H1 (cell line): ENCODE measurements at regions not wholly inside any gene's neighbourhood (a gene's known extent, or its start where the extent isn't known, plus 50 kb on each side); places are given as distances from the start of the nearest gene placed in this dataset.

Experiments
- CTCF ChIA-PET: fragments of 300-600 bp; sonication (Branson Sonifier 250); formaldehyde crosslinking; loops from one replicate; lab custom pipeline; 2021; ENCODE audit not compliant: partially characterized antibody; lab: Charles Lee
- POLR2A ChIA-PET: fragments of 300-600 bp; sonication (Branson Sonifier 250); formaldehyde crosslinking; loops from one replicate; lab custom pipeline; 2021; ENCODE audit warnings: inconsistent platforms; ENCODE audit not compliant: partially characterized antibody; lab: Charles Lee
- DNase-seq, 2 experiments: peaks; one replicate each; pipeline versions ENCODE4 v3.0.0 to v3.0.0-alpha.2; 2010 to 2022; ENCODE audit warnings: low spot score in 2 of 2, low read depth in 1 of 2, mixed read lengths in 1 of 2
- FAIRE-seq: peaks from 2 replicates; lab custom pipeline; 2011; peaks lifted over from hg19 to GRCh38; lab: Jason Lieb, UNC
- H2AFZ ChIP-seq: 2 replicates; pipeline ENCODE4 v1.8.1; 2012; ENCODE audit warnings: low read length, inconsistent platforms
- H2AK5ac ChIP-seq: 2 replicates; pipeline ENCODE4 v1.6.1; 2013; ENCODE audit warnings: low read depth, low read length
- H2BK120ac ChIP-seq: replicated peaks from 2 replicates; pipeline ENCODE3; 2013; ENCODE audit warnings: low read depth, low read length, inconsistent platforms
- H2BK12ac ChIP-seq: 2 replicates; pipeline ENCODE4 v1.6.1; 2013; ENCODE audit warnings: low read depth, low read length
- H2BK15ac ChIP-seq: 2 replicates; pipeline ENCODE4 v1.6.1; 2013; ENCODE audit warnings: low read length
- H2BK20ac ChIP-seq: 2 replicates; pipeline ENCODE4 v1.6.1; 2013; ENCODE audit warnings: low read length
- H2BK5ac ChIP-seq: 2 replicates; pipeline ENCODE4 v1.6.1; 2013; ENCODE audit warnings: low read depth, low read length
- H3K14ac ChIP-seq: 2 replicates; pipeline ENCODE4 v1.6.1; 2013; ENCODE audit warnings: inconsistent platforms; ENCODE audit not compliant: insufficient read length
- H3K18ac ChIP-seq: 2 replicates; pipeline ENCODE4 v1.6.1; 2013; ENCODE audit warnings: low read length; ENCODE audit errors: extremely low read depth
- H3K23ac ChIP-seq: 2 replicates; pipeline ENCODE4 v1.6.1; 2013; ENCODE audit warnings: inconsistent platforms; ENCODE audit not compliant: insufficient read length
- H3K23me2 ChIP-seq: 2 replicates; pipeline ENCODE4 v1.6.1; 2013; ENCODE audit warnings: low read depth, low read length
- H3K27ac ChIP-seq: 2 replicates; pipeline ENCODE4 v1.6.1; 2011; ENCODE audit warnings: low read depth, low read length, inconsistent platforms
- H3K27me3 ChIP-seq, 4 experiments: replicated peaks in 1 of 4; 1 replicate in 1 of 4; 2 replicates in 3 of 4; pipeline versions ENCODE4 v1.6.1 to v1.8.1; 2011 to 2013; ENCODE audit warnings: low read length in 3 of 4, mild to moderate bottlenecking in 3 of 4, inconsistent platforms in 2 of 4, mixed read lengths in 2 of 4, moderate library complexity in 1 of 4; ENCODE audit not compliant: control insufficient read depth in 3 of 4, insufficient read depth in 3 of 4; ENCODE audit errors: extremely low read depth in 1 of 4
- H3K36me3 ChIP-seq, 4 experiments: 2 replicates each; pipeline versions ENCODE4 v1.6.1 to v1.8.1; 2011 to 2013; ENCODE audit warnings: mild to moderate bottlenecking in 4 of 4, low read length in 3 of 4, moderate library complexity in 2 of 4, control low read depth in 1 of 4, inconsistent platforms in 1 of 4; ENCODE audit not compliant: insufficient read depth in 4 of 4, control insufficient read depth in 2 of 4
- H3K4ac ChIP-seq: replicated peaks from 2 replicates; pipeline ENCODE3; 2013; ENCODE audit warnings: low read length, low read depth, mixed read lengths, inconsistent platforms; ENCODE audit not compliant: insufficient read length
- H3K4me1 ChIP-seq, 4 experiments: replicated peaks in 1 of 4; 1 replicate in 1 of 4; 2 replicates in 3 of 4; pipeline versions ENCODE4 v1.6.1 to v1.8.1; 2011 to 2013; ENCODE audit warnings: low read length in 3 of 4, inconsistent platforms in 2 of 4, mixed read lengths in 1 of 4; ENCODE audit not compliant: insufficient read depth in 4 of 4, control insufficient read depth in 3 of 4
- H3K4me2 ChIP-seq, 2 experiments: 2 replicates each; pipeline versions ENCODE4 v1.6.1 to v1.8.1; 2011 to 2013; ENCODE audit warnings: low read depth in 2 of 2, low read length in 2 of 2, control low read depth in 1 of 2, inconsistent platforms in 1 of 2, mild to moderate bottlenecking in 1 of 2; ENCODE audit not compliant: insufficient read depth in 1 of 2
- H3K4me3 ChIP-seq, 4 experiments: fragments of 200-600, 300-600 bp in 1 of 4; sonication (generic), shearing (Covaris generic), sonication (Bioruptor Twin) in 1 of 4; 2 replicates each; pipeline versions ENCODE4 v1.5.1 to v1.8.1; 2011 to 2016; ENCODE audit warnings: low read length in 4 of 4, low read depth in 3 of 4, control low read depth in 2 of 4, inconsistent platforms in 2 of 4, mild to moderate bottlenecking in 2 of 4, mixed read lengths in 1 of 4, moderate library complexity in 1 of 4; ENCODE audit not compliant: insufficient read depth in 2 of 4; ENCODE audit errors: extremely low read depth in 1 of 4
- H3K56ac ChIP-seq: replicated peaks from 2 replicates; pipeline ENCODE3; 2013; ENCODE audit warnings: low read depth, mild to moderate bottlenecking, mixed read lengths, low read length, inconsistent platforms; ENCODE audit not compliant: insufficient read length
- H3K79me1 ChIP-seq: 2 replicates; pipeline ENCODE4 v1.6.1; 2013; ENCODE audit warnings: low read depth, low read length, control low read depth
- H3K79me2 ChIP-seq, 2 experiments: 2 replicates each; pipeline versions ENCODE4 v1.6.1 to v1.8.1; 2012 to 2013; ENCODE audit warnings: low read length in 2 of 2, mild to moderate bottlenecking in 2 of 2, inconsistent platforms in 1 of 2; ENCODE audit not compliant: insufficient read depth in 2 of 2, control insufficient read depth in 1 of 2
- H3K9ac ChIP-seq, 4 experiments: replicated peaks in 1 of 4; 1 replicate in 1 of 4; 2 replicates in 3 of 4; pipeline versions ENCODE4 v1.6.1 to v1.8.1; 2011 to 2013; ENCODE audit warnings: low read depth in 3 of 4, low read length in 3 of 4, control low read depth in 2 of 4, mild to moderate bottlenecking in 2 of 4, moderate library complexity in 2 of 4, inconsistent platforms in 1 of 4; ENCODE audit errors: extremely low read depth in 1 of 4
- H3K9me3 ChIP-seq, 2 experiments: 2 replicates each; pipeline versions ENCODE4 v1.6.1 to v1.8.1; 2012 to 2013; ENCODE audit warnings: mild to moderate bottlenecking in 2 of 2, moderate library complexity in 2 of 2, control low read depth in 1 of 2, inconsistent platforms in 1 of 2, low read depth in 1 of 2, low read length in 1 of 2, mixed read lengths in 1 of 2; ENCODE audit not compliant: insufficient read depth in 2 of 2
- H4K20me1 ChIP-seq, 2 experiments: replicated peaks in 1 of 2; 2 replicates each; pipeline versions ENCODE3 to v1.8.1; 2011 to 2013; ENCODE audit warnings: inconsistent platforms in 2 of 2, low read length in 2 of 2, mild to moderate bottlenecking in 1 of 2; ENCODE audit not compliant: insufficient read depth in 2 of 2, control insufficient read depth in 1 of 2
- H4K5ac ChIP-seq: 2 replicates; pipeline ENCODE4 v1.6.1; 2013; ENCODE audit warnings: low read length, low read depth, mixed read lengths, inconsistent platforms; ENCODE audit not compliant: insufficient read length
- H4K8ac ChIP-seq: 2 replicates; pipeline ENCODE4 v1.8.0; 2013; ENCODE audit warnings: mild to moderate bottlenecking, moderate library complexity, low read length, inconsistent platforms; ENCODE audit not compliant: insufficient read depth; ENCODE audit errors: extremely low read depth
- H4K91ac ChIP-seq: replicated peaks from 2 replicates; pipeline ENCODE3; 2013; ENCODE audit warnings: low read length, mixed read lengths, inconsistent platforms; ENCODE audit not compliant: insufficient read length
- CEBPB ChIP-seq: IDR thresholded peaks from 2 replicates; pipeline ENCODE4 v1.6.1; 2012; ENCODE audit warnings: low read depth, low read length
- KDM5A ChIP-seq: fragments of 200-600 bp; IDR thresholded peaks from 2 replicates; pipeline ENCODE4 v1.7.1; 2012; ENCODE audit warnings: mild to moderate bottlenecking, low read length, inconsistent platforms, mixed read lengths
- PHF8 ChIP-seq: fragments of 200-600 bp; sonication (generic); conservative IDR thresholded peaks from 2 replicates; pipeline ENCODE4 v1.7.1; 2012; ENCODE audit warnings: low read depth, mild to moderate bottlenecking, inconsistent platforms, low read length, moderate library complexity
- RBBP5 ChIP-seq: IDR thresholded peaks from 2 replicates; pipeline ENCODE4 v1.7.1; 2012; ENCODE audit warnings: low read depth, mild to moderate bottlenecking, inconsistent platforms, low read length, moderate library complexity, borderline replicate concordance
- ZNF274 ChIP-seq: IDR thresholded peaks from 2 replicates; pipeline ENCODE4 v1.7.0; 2012; ENCODE audit warnings: low read length, borderline replicate concordance; ENCODE audit errors: extremely low read depth
- WGBS, 2 experiments: shearing (Covaris generic) in 1 of 2; methylation state at CpG; one replicate each; pipeline versions ENCODE4 v1.1.6 to v1.1.7; 2013 to 2015; ENCODE audit warnings: low lambda C conversion rate in 2 of 2, mixed read lengths in 2 of 2, inconsistent platforms in 1 of 2, low coverage in 1 of 2, missing lambda C conversion rate in 1 of 2; ENCODE audit not compliant: insufficient replicate concordance in 2 of 2, insufficient coverage in 1 of 2, insufficient read length in 1 of 2; ENCODE audit errors: extremely low coverage in 1 of 2, missing lambda C conversion rate in 1 of 2; 5-methylcytosine and 5-hydroxymethylcytosine counted together

DNA sequence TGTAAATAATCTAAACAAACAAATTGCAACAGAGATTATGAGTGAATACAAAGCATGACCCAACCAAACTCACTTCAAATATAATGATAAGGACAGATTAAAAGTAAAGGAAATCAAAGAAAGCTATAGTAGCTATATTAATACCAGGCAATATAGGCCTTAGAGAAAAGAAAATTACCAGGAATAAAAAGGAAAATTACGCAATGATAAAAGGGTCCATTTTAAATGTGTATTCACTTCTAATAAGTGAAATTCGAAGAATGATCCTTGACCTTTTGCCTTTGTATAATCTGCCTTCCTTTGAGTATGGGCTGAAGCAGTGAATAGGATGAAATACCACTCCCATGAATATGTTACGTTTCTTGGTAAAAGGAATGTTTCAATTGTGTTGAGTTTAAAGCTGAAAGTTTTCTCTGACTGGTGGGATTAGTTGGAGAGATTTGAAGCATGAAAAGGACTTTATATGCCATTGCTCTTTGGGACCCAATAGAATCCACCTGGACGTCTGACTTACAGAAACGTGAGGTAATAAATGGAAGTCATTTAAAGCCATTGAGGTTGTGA is 91.9 kb upstream of the HMGCLL1 start:
- H4K20me1 ChIP-seq = no peaks in the 10 kb centered on the region
- H3K18ac ChIP-seq = no peak overlapping the region
- FAIRE-seq (no peak), DNase-seq (no peak)
- H2BK15ac ChIP-seq = no peak overlapping the region
- H2AFZ ChIP-seq = no peak overlapping the region
- H2BK5ac ChIP-seq = no peak overlapping the region
- H3K4me1 ChIP-seq = no peaks in the 10 kb centered on the region
- no peak for TF ChIP-seq RBBP5
- no peak for TF ChIP-seq KDM5A
- no peak for TF ChIP-seq PHF8
- TF ChIP-seq CEBPB = peak; percentile 73; the same call in 1 of the 2 replicates
- no peak for TF ChIP-seq ZNF274
- H3K9ac ChIP-seq = no peak overlapping the region
- POLR2A ChIA-PET = no interaction called here
- H3K23me2 ChIP-seq = no peaks in the 10 kb centered on the region
- no peak overlapping the region for H2AK5ac ChIP-seq
- no peak overlapping the region for H3K4me3 ChIP-seq
- CTCF ChIA-PET = no interaction called here
- no peak overlapping the region for H3K4ac ChIP-seq
- H2BK20ac ChIP-seq = no peak overlapping the region
- no peak overlapping the region for H4K8ac ChIP-seq
- no peaks in the 10 kb centered on the region for H3K79me1 ChIP-seq
- no peaks in the 10 kb centered on the region for H3K79me2 ChIP-seq
- no peak overlapping the region for H3K23ac ChIP-seq
- H4K5ac ChIP-seq = no peak overlapping the region
- H4K91ac ChIP-seq = no peak overlapping the region
- no peak overlapping the region for H3K27ac ChIP-seq
- no peak overlapping the region for H3K56ac ChIP-seq
- no peaks in the 10 kb centered on the region for H3K27me3 ChIP-seq
- H3K4me2 ChIP-seq = no peak overlapping the region
- WGBS, 2 experiments = 71% methylated on average over 5 of the region's 5 CpGs; no CpG with 5 or more reads in 1 of the 2 experiments
- H3K14ac ChIP-seq = no peak overlapping the region
- no peak overlapping the region for H2BK120ac ChIP-seq
- H3K9me3 ChIP-seq = no peaks in the 10 kb centered on the region
- no peaks in the 10 kb centered on the region for H3K36me3 ChIP-seq
- no peak overlapping the region for H2BK12ac ChIP-seq
